Spleen (tissue), 7 donors: ENCODE measurements at regions not wholly inside any gene's neighbourhood (a gene's known extent, or its start where the extent isn't known, plus 50 kb on each side); places are given as distances from the start of the nearest gene placed in this dataset.

Experiments used
- POLR2A ChIP-seq, 3 donors: fragments of 450-650 bp; IDR thresholded peaks; one replicate each; pipeline ENCODE4 v1.5.1; 2017; ENCODE audit warnings: antibody characterized with exemption in 3 of 3, mild to moderate bottlenecking in 1 of 3
- POLR2AphosphoS5 ChIP-seq, 3 donors: sonication (generic); formaldehyde crosslinking; IDR thresholded peaks; one replicate each; pipeline ENCODE4 v1.5.1; 2017; ENCODE audit warnings: antibody characterized with exemption in 3 of 3
- TF ChIP-seq, protein P1 (sequence below), 11 experiments: fragments of 200-600 bp in 7 of 11; fragments of 450-650 bp in 4 of 11; sonication (generic) in 4 of 11; IDR thresholded peaks in 8 of 11; conservative IDR thresholded peaks in 3 of 11; 1 replicate in 7 of 11; 2 replicates in 4 of 11; pipeline versions ENCODE4 v1.4.0 to v1.8.0; 2016 to 2021; ENCODE audit warnings: antibody characterized with exemption in 11 of 11, inconsistent platforms in 4 of 11, mild to moderate bottlenecking in 1 of 11
- donor health status: DM: no; HTN: no; CAD: no; lungs with moderate emphysema.
- donor health status: DM: no; HTN: no; CAD: no.
- donor health status: DM: no; HTN: no; CAD: no.

DNA sequence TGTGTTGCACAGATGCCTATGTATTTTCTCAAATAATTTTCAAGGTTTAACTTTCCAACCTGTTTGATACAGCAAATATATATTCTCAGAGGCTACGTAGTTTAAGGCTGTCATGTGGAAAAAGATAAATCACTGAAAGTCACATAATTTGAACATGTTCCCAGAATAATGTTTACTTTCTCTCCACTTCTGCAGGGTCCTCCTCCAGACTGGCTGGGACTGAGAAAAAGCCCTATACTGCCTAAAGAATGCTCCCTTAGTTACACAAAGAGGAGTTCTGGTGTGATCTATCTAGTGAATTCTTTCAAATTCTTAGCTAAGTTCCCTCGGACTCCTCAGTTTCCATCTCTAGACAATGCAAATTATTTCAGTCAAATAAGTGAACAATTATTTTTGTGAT is 411.0 kb downstream of the C6orf118 start:
- TF ChIP-seq, protein P1, sequence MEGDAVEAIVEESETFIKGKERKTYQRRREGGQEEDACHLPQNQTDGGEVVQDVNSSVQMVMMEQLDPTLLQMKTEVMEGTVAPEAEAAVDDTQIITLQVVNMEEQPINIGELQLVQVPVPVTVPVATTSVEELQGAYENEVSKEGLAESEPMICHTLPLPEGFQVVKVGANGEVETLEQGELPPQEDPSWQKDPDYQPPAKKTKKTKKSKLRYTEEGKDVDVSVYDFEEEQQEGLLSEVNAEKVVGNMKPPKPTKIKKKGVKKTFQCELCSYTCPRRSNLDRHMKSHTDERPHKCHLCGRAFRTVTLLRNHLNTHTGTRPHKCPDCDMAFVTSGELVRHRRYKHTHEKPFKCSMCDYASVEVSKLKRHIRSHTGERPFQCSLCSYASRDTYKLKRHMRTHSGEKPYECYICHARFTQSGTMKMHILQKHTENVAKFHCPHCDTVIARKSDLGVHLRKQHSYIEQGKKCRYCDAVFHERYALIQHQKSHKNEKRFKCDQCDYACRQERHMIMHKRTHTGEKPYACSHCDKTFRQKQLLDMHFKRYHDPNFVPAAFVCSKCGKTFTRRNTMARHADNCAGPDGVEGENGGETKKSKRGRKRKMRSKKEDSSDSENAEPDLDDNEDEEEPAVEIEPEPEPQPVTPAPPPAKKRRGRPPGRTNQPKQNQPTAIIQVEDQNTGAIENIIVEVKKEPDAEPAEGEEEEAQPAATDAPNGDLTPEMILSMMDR (IDR thresholded peaks at IDR 0.05 in 8 of 11, conservative IDR thresholded peaks at IDR 0.05 in 3 of 11), result no peak
- TF ChIP-seq POLR2A (IDR thresholded peaks at IDR 0.05) (no peak), POLR2AphosphoS5 (IDR thresholded peaks at IDR 0.05) (no peak)
